ENCODE measurements at regions not wholly inside any gene's neighbourhood (a gene's known extent, or its start where the extent isn't known, plus 50 kb on each side); places are given as distances from the start of the nearest gene placed in this dataset.

DNA sequence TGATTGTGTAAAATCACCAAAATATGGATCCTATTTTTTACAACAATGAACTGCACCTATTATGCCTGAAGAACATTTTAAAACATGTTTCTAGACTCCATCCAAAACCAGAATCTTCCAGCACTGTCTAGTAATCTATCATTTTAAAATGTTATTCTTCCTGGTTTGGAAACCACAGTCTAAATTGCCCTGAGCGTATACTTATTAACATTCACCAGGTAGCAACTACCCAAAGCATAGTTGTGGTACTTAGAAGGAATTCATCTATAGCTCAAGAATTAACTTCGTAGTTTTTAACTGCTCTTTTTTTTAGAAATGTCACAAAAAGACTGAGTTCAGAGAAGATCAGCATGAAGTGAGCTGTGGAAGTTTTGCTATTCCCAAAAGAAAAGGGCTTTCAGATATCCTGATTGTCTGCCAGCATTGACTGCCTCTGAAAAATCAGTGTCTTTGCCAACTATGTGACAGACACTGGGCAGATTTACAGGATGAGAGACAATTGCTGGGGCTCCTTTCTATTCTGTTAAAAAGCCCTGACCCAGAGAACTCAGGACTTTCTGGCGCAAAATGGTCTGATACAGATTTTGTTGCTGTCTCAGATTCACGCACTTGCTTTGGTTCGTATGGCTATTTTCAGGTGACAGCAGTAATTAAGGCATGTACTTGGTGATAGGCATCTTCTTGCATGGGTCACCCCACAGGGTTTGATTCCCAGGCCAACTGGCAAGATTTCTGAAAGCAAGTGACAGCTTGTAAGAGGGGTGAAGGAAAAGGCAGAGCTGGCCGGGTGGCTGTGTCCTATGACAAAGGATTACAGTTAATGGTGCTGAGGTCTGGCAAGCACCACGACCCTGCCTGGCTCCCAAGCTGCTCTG lies 152.5 kb upstream of the RAI14 start:
- no peaks in the 10 kb centered on the region for H4K20me1 ChIP-seq (ENCODE audit: insufficient read depth, low read length)
- H3K27ac ChIP-seq (ENCODE audit: low read depth in 1 of 2, low read length in 2 of 2): no peak overlapping the region
- H3K27ac Mint-ChIP-seq: no peak overlapping the region
- peaks cover 6 to 11% (median 10%) of the 10 kb centered on the region in 3 donors for H3K27me3 Mint-ChIP-seq (ENCODE audit: low read depth in 3 of 3)
- TF ChIP-seq, protein P1, sequence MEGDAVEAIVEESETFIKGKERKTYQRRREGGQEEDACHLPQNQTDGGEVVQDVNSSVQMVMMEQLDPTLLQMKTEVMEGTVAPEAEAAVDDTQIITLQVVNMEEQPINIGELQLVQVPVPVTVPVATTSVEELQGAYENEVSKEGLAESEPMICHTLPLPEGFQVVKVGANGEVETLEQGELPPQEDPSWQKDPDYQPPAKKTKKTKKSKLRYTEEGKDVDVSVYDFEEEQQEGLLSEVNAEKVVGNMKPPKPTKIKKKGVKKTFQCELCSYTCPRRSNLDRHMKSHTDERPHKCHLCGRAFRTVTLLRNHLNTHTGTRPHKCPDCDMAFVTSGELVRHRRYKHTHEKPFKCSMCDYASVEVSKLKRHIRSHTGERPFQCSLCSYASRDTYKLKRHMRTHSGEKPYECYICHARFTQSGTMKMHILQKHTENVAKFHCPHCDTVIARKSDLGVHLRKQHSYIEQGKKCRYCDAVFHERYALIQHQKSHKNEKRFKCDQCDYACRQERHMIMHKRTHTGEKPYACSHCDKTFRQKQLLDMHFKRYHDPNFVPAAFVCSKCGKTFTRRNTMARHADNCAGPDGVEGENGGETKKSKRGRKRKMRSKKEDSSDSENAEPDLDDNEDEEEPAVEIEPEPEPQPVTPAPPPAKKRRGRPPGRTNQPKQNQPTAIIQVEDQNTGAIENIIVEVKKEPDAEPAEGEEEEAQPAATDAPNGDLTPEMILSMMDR (IDR thresholded peaks at IDR 0.05): no peak
- H3K4me1 Mint-ChIP-seq: peaks cover 26% of the 10 kb centered on the region
- H3K36me3 Mint-ChIP-seq: no peaks in the 10 kb centered on the region
- H3K9me3 ChIP-seq (replicated peaks in 1 of 2; ENCODE audit: control insufficient read depth in 1 of 2, insufficient read depth in 1 of 2, low read length in 2 of 2): no peaks in the 10 kb centered on the region
- H3K9me3 Mint-ChIP-seq: peaks cover 0 to 10% (median 5%) of the 10 kb centered on the region in 7 donors
- no peak for DNase-seq
- H3K79me2 ChIP-seq (ENCODE audit: insufficient read depth, low read length): no peaks in the 10 kb centered on the region
- no peaks in the 10 kb centered on the region for H3K36me3 ChIP-seq (replicated peaks in 1 of 2; ENCODE audit: control insufficient read depth in 1 of 2, insufficient read depth in 2 of 2, low read length in 2 of 2)
- intact Hi-C loops (cut with micrococcal nuclease): no loop called here
- 100% methylated on average over 4 of the region's 7 CpGs for WGBS (ENCODE audit: insufficient coverage)
- peaks cover 27 to 32% of the 10 kb centered on the region in 2 donors for H3K4me1 ChIP-seq (ENCODE audit: control insufficient read depth in 1 of 2, insufficient read depth in 2 of 2, low read length in 2 of 2)
- H2AFZ ChIP-seq (ENCODE audit: insufficient read depth, low read depth, low read length, poor library complexity, severe bottlenecking): no peak overlapping the region
- H3K4me3 ChIP-seq (replicated peaks in 1 of 3; ENCODE audit: low read depth in 2 of 3, low read length in 3 of 3): no peak overlapping the region
- no peak overlapping the region for H3K9ac ChIP-seq (ENCODE audit: insufficient read depth, low read length, poor library complexity, severe bottlenecking)
- H3K27me3 ChIP-seq (ENCODE audit: control insufficient read depth in 2 of 2, insufficient read depth in 2 of 2, low read length in 2 of 2): peaks cover 0 to 2% of the 10 kb centered on the region in 2 donors
- H3K4me2 ChIP-seq (replicated peaks; ENCODE audit: extremely low read depth, low read length, poor library complexity, severe bottlenecking): no peak overlapping the region
- H3K4me3 Mint-ChIP-seq: no peak overlapping the region

DNA sequence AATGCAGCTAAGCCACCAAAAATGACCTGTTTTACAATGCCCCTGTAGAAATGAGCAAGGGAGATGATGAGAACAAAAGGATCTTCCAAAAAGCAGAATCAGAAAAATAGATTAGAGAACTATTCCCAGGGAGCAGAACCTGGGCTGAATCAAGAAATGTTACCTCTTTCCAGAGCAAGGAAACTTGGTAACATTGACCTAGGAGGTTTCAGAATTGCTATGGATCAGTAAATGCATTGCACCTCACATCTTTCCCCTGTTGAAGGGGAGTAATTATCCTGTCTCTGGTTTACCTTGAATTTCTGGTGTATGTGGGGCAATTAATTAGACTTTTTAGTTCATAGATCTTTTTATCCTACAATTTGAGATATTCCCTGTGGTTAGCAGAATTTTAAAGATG lies 151.2 kb upstream of the RAI14 start:
- no peaks in the 10 kb centered on the region for H3K36me3 ChIP-seq (replicated peaks in 1 of 2; ENCODE audit: control insufficient read depth in 1 of 2, insufficient read depth in 2 of 2, low read length in 2 of 2)

More for the DNA sequence above, 151.2 kb upstream of the RAI14 start:
- Histone ChIP-seq H3K4me3 (replicated peaks in 1 of 3; ENCODE audit: low read depth in 2 of 3, low read length in 3 of 3) (no peak overlapping the region), H3K4me2 (replicated peaks; ENCODE audit: extremely low read depth, low read length, poor library complexity, severe bottlenecking) (no peak overlapping the region), H4K20me1 (ENCODE audit: insufficient read depth, low read length) (no peaks in the 10 kb centered on the region), H3K4me1 (ENCODE audit: control insufficient read depth in 1 of 2, insufficient read depth in 2 of 2, low read length in 2 of 2) (peaks cover 14 to 18% of the 10 kb centered on the region in 2 donors), H3K9me3 (replicated peaks in 1 of 2; ENCODE audit: control insufficient read depth in 1 of 2, insufficient read depth in 1 of 2, low read length in 2 of 2) (no peaks in the 10 kb centered on the region), H3K27ac (ENCODE audit: low read depth in 1 of 2, low read length in 2 of 2) (no peak overlapping the region), H2AFZ (ENCODE audit: insufficient read depth, low read depth, low read length, poor library complexity, severe bottlenecking) (no peak overlapping the region), H3K27me3 (ENCODE audit: control insufficient read depth in 2 of 2, insufficient read depth in 2 of 2, low read length in 2 of 2) (peaks cover 0 to 2% of the 10 kb centered on the region in 2 donors), H3K9ac (ENCODE audit: insufficient read depth, low read length, poor library complexity, severe bottlenecking) (no peak overlapping the region), H3K79me2 (ENCODE audit: insufficient read depth, low read length) (no peaks in the 10 kb centered on the region)
- Mint-ChIP-seq H3K4me3 (no peak overlapping the region), H3K27me3 (ENCODE audit: low read depth in 3 of 3) (peaks cover 6 to 11% (median 10%) of the 10 kb centered on the region in 3 donors), H3K36me3 (no peaks in the 10 kb centered on the region), H3K4me1 (peaks cover 14% of the 10 kb centered on the region), H3K27ac (no peak overlapping the region), H3K9me3 (peaks cover 0 to 10% (median 4%) of the 10 kb centered on the region in 7 donors)
- intact Hi-C loops (cut with micrococcal nuclease): no loop called here
- TF ChIP-seq, protein P1 (IDR thresholded peaks at IDR 0.05): no peak
- DNase-seq: no peak

All from CD14-positive monocyte (primary cell).